Heart right ventricle (tissue), 16 donors: ENCODE measurements at regions not wholly inside any gene's neighbourhood (a gene's known extent, or its start where the extent isn't known, plus 50 kb on each side); places are given as distances from the start of the nearest gene placed in this dataset.
"Not testable (repeated sequence)": the region's sequence is repeated elsewhere in the genome, so short reads cannot be mapped to it uniquely, and the experiment has no call there.

Experiments used
- ATAC-seq, 8 donors: fragments of 200-7000 bp; cut with Tn5 transposase; one replicate each; pipeline ENCODE4 v1.9.1; 2020; ENCODE audit warnings: mild to moderate bottlenecking in 8 of 8, moderate library complexity in 8 of 8, moderate number of reproducible peaks in 1 of 8
- DNase-seq, 2 donors: peaks; one replicate each; pipeline ENCODE4 v3.0.0-alpha.2; 2020
- H3K27ac ChIP-seq, 10 donors: fragments of 200-600 bp; sonication (generic) in 2 of 10; one replicate each; pipeline versions ENCODE4 v1.5.0 to v1.8.0; 2020 to 2022; ENCODE audit warnings: mild to moderate bottlenecking in 3 of 10
- H3K27me3 ChIP-seq, 7 donors: fragments of 200-600 bp; one replicate each; pipeline ENCODE4 v1.8.0; 2021 to 2022; ENCODE audit warnings: mild to moderate bottlenecking in 2 of 7
- H3K36me3 ChIP-seq, 9 donors: fragments of 200-600 bp; sonication (generic) in 1 of 9; one replicate each; pipeline versions ENCODE4 v1.5.0 to v1.8.0; 2020 to 2022; ENCODE audit warnings: mild to moderate bottlenecking in 2 of 9
- H3K4me1 ChIP-seq, 9 donors: fragments of 200-600 bp; sonication (generic) in 1 of 9; one replicate each; pipeline versions ENCODE4 v1.5.0 to v1.8.0; 2020 to 2022; ENCODE audit warnings: mild to moderate bottlenecking in 4 of 9
- H3K4me3 ChIP-seq, 10 donors: fragments of 200-600 bp; sonication (generic) in 2 of 10; one replicate each; pipeline versions ENCODE4 v1.5.0 to v1.8.0; 2020 to 2022; ENCODE audit warnings: mild to moderate bottlenecking in 7 of 10, moderate library complexity in 2 of 10
- H3K9me3 ChIP-seq, 11 donors: fragments of 200-600 bp in 10 of 11; sonication (generic) in 2 of 11; one replicate each; pipeline versions ENCODE4 v1.5.0 to v1.8.0; 2013 to 2022; ENCODE audit warnings: mild to moderate bottlenecking in 2 of 11, control low read depth in 1 of 11, moderate library complexity in 1 of 11
- CTCF ChIP-seq, 9 donors: fragments of 200-600 bp; sonication (generic) in 2 of 9; IDR thresholded peaks; one replicate each; pipeline versions ENCODE4 v1.5.0 to v1.8.0; 2021 to 2022; ENCODE audit warnings: antibody characterized with exemption in 9 of 9, mild to moderate bottlenecking in 5 of 9, moderate library complexity in 1 of 9
- WGBS, 2 donors: extraction: QIAGEN DNeasy Blood & Tissue Kit; methylation state at CpG; one replicate each; pipeline ENCODE4 v1.1.7; 2013; ENCODE audit warnings: inconsistent platforms in 1 of 2; 5-methylcytosine and 5-hydroxymethylcytosine counted together
- intact Hi-C, 10 donors: fragments of 100-400 bp; cut with DNase I; formaldehyde crosslinking; loops; one replicate each; pipeline versions ENCODE4 v1.11.1 to v1.14.2; 2022
- donor health status: Arrhythmogenic right ventricular cardiomyopathy.
- donor health status: ischemic (EF 13 %, LVEDD 7.1; RV severe dilation, severe dysfunction).
- donor health status: healthy with polysubstance abuse.
- donor health status: DM: no; HTN: yes; CAD: no.
- donor health status: DM: no; HTN: no; CAD: no.
- donor health status: ischemic (EF 25% LVEDD 6.9; RV normal size, moderate dysfunction).
- donor health status: ischemic (EF 25% LVEDD 5.7; RV mildly dilated, moderate dysfunction).
- donor health status: healthy.
- donor health status: DM: yes; HTN: yes; CAD: no.
- donor health status: Ischemic cardiomyopathy.
- donor health status: ischemic (EF 35%, LVEDD 5.7; RV mildly dilated, moderate dysfunction).
- donor health status: nonischemic (EF 11% LVEDD 7.7; RV severe dilation, severe dysfunction).
- donor health status: DM: yes; HTN: yes; CAD: no.
- donor health status: PGD.
- donor health status: ischemic (EF 29% LVEDD 5.4; RV normal size, mild dysfunction).
- donor health status: nonischemic (EF 23%, LVEDD 6.1; RV moderate dilation, normal function).

DNA sequence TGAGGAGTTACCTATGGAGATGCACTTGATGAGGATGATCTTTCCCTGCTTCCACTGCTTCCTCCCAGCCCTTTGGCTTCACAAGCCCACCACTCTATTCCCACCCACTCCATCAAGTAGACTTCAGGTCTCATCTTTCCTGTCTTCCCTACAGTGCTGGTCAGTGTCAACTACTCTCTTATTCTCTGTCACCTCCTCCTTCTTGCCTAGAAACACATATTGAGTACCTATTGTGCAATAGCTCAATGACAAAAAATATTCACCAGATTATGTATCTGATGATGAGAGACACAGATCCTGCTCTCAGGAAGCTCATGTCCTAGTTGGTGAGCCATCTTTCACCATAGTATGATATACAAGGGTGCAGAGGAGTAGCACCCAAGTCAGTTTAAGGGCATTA is 82.2 kb upstream of the NFASC start:
- ATAC-seq: no peak
- no peak for DNase-seq
- peaks cover 0 to 84% (median 41%) of the 10 kb centered on the region in 7 donors for H3K27me3 ChIP-seq
- no peaks in the 10 kb centered on the region for H3K4me1 ChIP-seq
- no peak overlapping the region for H3K27ac ChIP-seq
- TF ChIP-seq CTCF (IDR thresholded peaks at IDR 0.05): no peak
- H3K36me3 ChIP-seq: no peaks in the 10 kb centered on the region
- intact Hi-C loops: no loop called here
- H3K4me3 ChIP-seq: no peak overlapping the region
- no peaks in the 10 kb centered on the region for H3K9me3 ChIP-seq

DNA sequence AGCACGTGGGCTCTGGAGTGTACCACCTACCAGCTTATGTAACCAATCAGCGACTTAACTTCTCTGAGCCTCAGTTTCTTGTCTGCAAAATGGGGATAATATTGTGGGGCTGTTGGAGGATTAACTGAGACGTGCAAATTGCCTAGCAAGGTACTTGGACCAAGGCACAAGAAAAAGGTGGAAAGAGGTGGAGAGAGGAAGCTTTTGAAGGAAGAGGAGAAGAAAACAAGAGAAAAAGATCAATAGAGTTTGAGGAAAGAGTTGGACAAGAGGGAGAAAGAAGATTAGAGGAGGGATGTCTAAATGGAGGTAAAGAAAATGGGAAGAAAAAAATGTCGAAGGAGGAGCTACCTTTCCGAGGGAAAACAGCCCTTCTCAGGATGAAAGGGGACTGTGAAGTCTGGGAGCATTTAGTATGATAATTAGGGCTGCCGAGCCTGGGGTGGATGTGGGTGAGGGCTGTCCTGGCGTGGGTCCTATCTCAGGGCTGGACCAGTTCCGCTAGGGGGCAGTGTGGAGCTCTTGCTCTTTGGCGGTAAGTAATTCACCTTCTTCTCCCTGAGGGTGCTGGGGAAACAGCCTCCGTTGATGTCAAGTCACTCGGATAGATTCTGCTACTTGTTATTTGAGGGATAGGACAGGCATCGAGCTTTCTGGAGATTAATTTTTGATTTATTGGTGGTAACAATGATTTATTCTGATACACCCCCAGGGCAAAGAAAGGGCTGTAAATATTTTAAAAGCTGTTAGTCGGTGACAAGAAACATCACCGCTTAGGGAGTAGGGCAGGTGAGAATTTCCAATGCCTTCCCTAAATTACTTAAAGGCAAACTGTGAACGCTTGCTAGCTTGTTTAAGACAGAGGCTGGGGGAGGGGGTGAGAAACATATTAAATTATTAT is 79.0 kb upstream of the NFASC start:
- peak in 2 of 8 donors; percentile 23 to 59 for ATAC-seq
- peak; percentile 42 to 66 for DNase-seq
- Histone ChIP-seq H3K27me3 (peaks cover 0 to 68% (median 41%) of the 10 kb centered on the region in 7 donors), H3K27ac (no peak overlapping the region), H3K36me3 (no peaks in the 10 kb centered on the region), H3K4me3 (no peak overlapping the region), H3K4me1 (no peaks in the 10 kb centered on the region), H3K9me3 (no peaks in the 10 kb centered on the region)
- WGBS, 2 donors: 27 to 29% methylated on average over 15 of the region's 15 CpGs
- peak; percentile 52 to 93 (median 77) for TF ChIP-seq CTCF (IDR thresholded peaks at IDR 0.05)
- intact Hi-C loops: no loop called here

GRCh38 chr1:204792354-204792692 is 78.3 kb upstream of the NFASC start:
- ATAC-seq (no peak), DNase-seq (no peak)
- Histone ChIP-seq H3K27me3 (peaks cover 0 to 62% (median 39%) of the 10 kb centered on the region in 7 donors), H3K27ac (no peak overlapping the region), H3K4me1 (no peaks in the 10 kb centered on the region), H3K36me3 (no peaks in the 10 kb centered on the region), H3K4me3 (no peak overlapping the region), H3K9me3 (no peaks in the 10 kb centered on the region)
- intact Hi-C loops: no loop called here
- WGBS, 2 donors: 46 to 54% methylated on average over 6 of the region's 6 CpGs
- no peak for TF ChIP-seq CTCF (IDR thresholded peaks at IDR 0.05)

DNA sequence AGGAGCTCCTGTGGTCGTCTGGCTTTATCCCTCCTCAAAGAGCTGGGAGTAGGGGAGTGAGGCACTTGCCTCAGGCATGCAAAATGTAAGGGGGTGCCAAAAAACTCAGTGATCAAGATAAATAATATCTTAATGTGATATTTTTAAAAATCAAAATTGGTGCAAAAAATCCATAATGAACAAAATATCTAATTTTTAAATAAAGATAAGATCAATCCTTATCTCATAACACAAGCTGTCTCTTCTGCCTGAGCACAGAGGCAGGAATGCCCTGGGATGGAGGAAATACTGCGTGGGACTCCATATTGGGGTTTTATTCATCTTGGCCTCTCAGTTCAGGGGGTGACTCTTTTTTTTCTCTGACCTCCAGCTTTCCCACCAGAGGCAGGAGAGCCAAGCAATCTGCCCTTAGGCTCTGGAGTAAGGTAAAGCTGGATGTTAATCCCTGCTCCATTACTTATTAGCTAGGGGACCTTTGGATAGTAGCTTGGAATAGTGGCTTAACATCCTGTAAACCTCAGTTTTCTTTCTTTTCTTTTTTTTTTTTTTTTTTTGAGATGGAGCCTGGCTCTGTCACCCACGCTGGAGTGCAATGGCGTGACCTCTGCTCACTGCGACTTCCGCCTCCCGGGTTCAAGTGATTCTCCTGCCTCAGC is 77.3 kb upstream of the NFASC start:
- Histone ChIP-seq H3K36me3 (no peaks in the 10 kb centered on the region), H3K27ac (no peak overlapping the region), H3K4me3 (no peak overlapping the region), H3K27me3 (peaks cover 0 to 58% (median 36%) of the 10 kb centered on the region in 7 donors), H3K9me3 (no peaks in the 10 kb centered on the region), H3K4me1 (no peaks in the 10 kb centered on the region)
- no peak for DNase-seq
- TF ChIP-seq CTCF (IDR thresholded peaks at IDR 0.05): no peak
- WGBS, 2 donors: 80 to 84% methylated on average over 7 of the region's 7 CpGs
- ATAC-seq: no peak
- intact Hi-C loops: no loop called here

DNA sequence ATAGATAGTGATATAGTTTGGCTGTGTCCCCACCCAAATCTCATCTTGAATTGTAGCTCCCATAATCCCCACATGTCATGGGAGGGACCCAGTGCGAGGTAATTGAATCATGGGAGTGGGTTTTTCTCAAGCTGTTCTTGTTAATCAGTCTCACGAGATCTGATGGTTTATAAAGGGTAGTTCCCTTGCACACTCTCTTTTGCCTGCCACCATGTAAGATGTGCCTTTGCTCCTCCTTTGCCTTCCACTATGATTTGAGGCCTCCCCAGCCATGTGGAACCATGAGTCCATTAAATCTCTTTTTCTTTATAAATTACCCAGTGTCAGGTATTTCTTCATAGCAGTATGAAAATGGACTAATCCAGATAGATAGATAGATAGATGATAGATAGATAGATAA is 73.8 kb upstream of the NFASC start:
- DNase-seq, H3K4me1 ChIP-seq, ATAC-seq, H3K36me3 ChIP-seq, intact Hi-C loops, H3K4me3 ChIP-seq, H3K27ac ChIP-seq, H3K9me3 ChIP-seq: not testable (repeated sequence)
- 89 to 95% methylated on average over 2 of the region's 2 CpGs for WGBS, 2 donors
- peaks cover 0 to 55% (median 31%) of the 10 kb centered on the region in 7 donors for H3K27me3 ChIP-seq
